ENCODE measurements at regions not wholly inside any gene's neighbourhood (a gene's known extent, or its start where the extent isn't known, plus 50 kb on each side); places are given as distances from the start of the nearest gene placed in this dataset.

DNA sequence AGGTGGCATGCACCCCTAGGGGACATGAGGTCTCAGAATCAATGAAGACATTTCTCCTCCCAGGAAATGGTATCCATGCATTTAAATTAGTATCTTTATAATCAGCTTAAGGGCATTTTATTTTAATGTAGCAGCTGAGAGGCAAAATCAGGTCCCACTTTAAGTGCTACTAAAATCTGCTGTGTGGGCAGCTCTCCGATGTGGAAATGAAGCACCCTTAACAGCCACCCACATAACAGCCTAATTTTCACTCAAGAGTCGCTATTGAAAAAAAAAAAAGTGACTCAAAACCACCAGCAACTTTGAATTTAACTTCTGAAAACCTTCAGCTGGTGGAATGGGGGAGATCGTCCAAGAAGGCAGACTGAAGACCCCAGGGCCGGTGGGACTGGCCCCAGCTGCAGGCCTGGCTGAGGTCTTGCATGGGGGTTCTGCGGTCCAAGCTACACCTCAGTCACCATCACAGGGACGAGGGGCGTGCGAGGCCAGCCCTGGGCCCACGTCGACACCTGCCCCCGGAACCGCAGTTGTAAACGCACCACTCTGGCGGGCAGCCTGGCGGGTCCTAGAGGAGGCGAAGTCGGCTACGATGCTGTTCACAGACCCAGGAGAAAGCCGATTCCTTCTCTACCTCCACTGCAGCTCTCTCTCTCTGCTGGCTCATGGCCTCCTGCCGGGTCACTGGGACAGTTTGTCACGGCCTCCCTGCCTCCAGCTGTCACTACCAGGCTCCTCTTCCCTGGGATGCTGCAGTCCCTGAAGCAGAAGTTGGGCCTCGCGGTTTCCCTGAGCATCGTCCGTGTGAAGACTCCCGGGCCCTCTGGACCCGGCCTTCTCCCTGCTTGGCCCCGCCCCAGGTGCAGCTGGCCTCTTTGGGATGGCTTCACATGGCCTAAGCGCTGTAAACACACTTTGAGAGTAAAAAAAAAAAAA, 111.9 kb downstream of the KCNF1 start:
- no peaks in the 10 kb centered on the region for H3K4me1 ChIP-seq
- TF ChIP-seq, protein P1, sequence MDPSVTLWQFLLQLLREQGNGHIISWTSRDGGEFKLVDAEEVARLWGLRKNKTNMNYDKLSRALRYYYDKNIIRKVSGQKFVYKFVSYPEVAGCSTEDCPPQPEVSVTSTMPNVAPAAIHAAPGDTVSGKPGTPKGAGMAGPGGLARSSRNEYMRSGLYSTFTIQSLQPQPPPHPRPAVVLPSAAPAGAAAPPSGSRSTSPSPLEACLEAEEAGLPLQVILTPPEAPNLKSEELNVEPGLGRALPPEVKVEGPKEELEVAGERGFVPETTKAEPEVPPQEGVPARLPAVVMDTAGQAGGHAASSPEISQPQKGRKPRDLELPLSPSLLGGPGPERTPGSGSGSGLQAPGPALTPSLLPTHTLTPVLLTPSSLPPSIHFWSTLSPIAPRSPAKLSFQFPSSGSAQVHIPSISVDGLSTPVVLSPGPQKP (IDR thresholded peaks at IDR 0.05; ENCODE audit: low read depth, low read length), result no peak
- TF ChIP-seq JUN (IDR thresholded peaks at IDR 0.05), result no peak
- TF ChIP-seq ZNF302 (CRISPR knock-in tag; IDR thresholded peaks at IDR 0.05), result no peak
- TF ChIP-seq NPAS2 (CRISPR knock-in tag; IDR thresholded peaks at IDR 0.05; ENCODE audit: borderline replicate concordance), result no peak
- TF ChIP-seq KDM1A (IDR thresholded peaks at IDR 0.05; ENCODE audit: low read depth), result no peak
- TF ChIP-seq HOXB5 (CRISPR knock-in tag; IDR thresholded peaks at IDR 0.05), result no peak
- TF ChIP-seq POLR2AphosphoS2 (conservative IDR thresholded peaks at IDR 0.05; ENCODE audit: low read length), result no peak
- TF ChIP-seq, protein P2, sequence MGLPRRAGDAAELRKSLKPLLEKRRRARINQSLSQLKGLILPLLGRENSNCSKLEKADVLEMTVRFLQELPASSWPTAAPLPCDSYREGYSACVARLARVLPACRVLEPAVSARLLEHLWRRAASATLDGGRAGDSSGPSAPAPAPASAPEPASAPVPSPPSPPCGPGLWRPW (IDR thresholded peaks at IDR 0.05), result no peak
- TF ChIP-seq, protein P3, sequence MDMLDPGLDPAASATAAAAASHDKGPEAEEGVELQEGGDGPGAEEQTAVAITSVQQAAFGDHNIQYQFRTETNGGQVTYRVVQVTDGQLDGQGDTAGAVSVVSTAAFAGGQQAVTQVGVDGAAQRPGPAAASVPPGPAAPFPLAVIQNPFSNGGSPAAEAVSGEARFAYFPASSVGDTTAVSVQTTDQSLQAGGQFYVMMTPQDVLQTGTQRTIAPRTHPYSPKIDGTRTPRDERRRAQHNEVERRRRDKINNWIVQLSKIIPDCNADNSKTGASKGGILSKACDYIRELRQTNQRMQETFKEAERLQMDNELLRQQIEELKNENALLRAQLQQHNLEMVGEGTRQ (IDR thresholded peaks at IDR 0.05), result no peak
- no peak for TF ChIP-seq MAFK (IDR thresholded peaks at IDR 0.05; ENCODE audit: partially characterized antibody)
- ATAC-seq, result 0 out of 6 replicates have a peak, but pooled peaks of 1 of the 2 experiments have one; percentile 17
- H3K4me3 ChIP-seq, result no peak overlapping the region
- no peaks in the 10 kb centered on the region for H3K9me3 ChIP-seq
- no peak for FAIRE-seq
- ChIA-PET CTCF (interaction anchor here (0.7 kb wide), 1 partner anchor 83 kb away, joined by 3 read pairs; no protein-coding TSS in a partner anchor), POLR2A (no interaction called here)
- H3K27ac ChIP-seq, result no peak overlapping the region
- 89% methylated on average over 29 of the region's 29 CpGs for WGBS (ENCODE audit: missing lambda C conversion rate)
- no peak for DNase-seq (ENCODE audit: low read depth in 1 of 2, low spot score in 1 of 2)
- H3K4me2 ChIP-seq, result no peak overlapping the region

DNA sequence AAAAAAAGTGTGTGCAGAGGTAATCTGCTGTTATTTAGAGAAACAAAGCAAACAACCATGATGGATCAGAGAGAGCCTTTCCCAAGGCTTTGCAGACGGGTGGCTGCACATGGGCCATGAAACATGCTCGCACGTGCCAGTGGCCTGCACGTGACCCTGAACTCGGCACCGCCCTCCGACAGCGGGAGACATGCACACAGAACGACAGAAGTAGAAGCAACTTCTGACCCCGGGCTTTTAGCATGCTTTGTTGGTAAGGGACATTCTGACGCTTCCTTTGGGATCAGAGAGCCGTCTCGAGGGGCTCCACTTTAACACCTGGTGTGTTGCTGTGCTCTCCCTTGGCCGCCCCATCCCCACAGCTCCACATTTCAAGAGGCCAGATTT, 112.5 kb downstream of the KCNF1 start:
- ChIA-PET POLR2A (no interaction called here), CTCF (no interaction called here)
- DNase-seq (ENCODE audit: low read depth in 1 of 2, low spot score in 1 of 2) (no peak), ATAC-seq (no peak), FAIRE-seq (no peak)
- WGBS (ENCODE audit: missing lambda C conversion rate), result 71% methylated on average over 14 of the region's 14 CpGs
- Histone ChIP-seq H3K9me3 (no peaks in the 10 kb centered on the region), H3K27ac (no peak overlapping the region), H3K4me3 (no peak overlapping the region), H3K4me2 (no peak overlapping the region), H3K4me1 (no peaks in the 10 kb centered on the region)
- TF ChIP-seq, protein P4, sequence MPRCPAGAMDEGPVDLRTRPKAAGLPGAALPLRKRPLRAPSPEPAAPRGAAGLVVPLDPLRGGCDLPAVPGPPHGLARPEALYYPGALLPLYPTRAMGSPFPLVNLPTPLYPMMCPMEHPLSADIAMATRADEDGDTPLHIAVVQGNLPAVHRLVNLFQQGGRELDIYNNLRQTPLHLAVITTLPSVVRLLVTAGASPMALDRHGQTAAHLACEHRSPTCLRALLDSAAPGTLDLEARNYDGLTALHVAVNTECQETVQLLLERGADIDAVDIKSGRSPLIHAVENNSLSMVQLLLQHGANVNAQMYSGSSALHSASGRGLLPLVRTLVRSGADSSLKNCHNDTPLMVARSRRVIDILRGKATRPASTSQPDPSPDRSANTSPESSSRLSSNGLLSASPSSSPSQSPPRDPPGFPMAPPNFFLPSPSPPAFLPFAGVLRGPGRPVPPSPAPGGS (IDR thresholded peaks at IDR 0.05), result no peak
- TF ChIP-seq EHF (CRISPR knock-in tag; IDR thresholded peaks at IDR 0.05), result no peak
- TF ChIP-seq, protein P2 (IDR thresholded peaks at IDR 0.05), result no peak
- TF ChIP-seq, protein P5, sequence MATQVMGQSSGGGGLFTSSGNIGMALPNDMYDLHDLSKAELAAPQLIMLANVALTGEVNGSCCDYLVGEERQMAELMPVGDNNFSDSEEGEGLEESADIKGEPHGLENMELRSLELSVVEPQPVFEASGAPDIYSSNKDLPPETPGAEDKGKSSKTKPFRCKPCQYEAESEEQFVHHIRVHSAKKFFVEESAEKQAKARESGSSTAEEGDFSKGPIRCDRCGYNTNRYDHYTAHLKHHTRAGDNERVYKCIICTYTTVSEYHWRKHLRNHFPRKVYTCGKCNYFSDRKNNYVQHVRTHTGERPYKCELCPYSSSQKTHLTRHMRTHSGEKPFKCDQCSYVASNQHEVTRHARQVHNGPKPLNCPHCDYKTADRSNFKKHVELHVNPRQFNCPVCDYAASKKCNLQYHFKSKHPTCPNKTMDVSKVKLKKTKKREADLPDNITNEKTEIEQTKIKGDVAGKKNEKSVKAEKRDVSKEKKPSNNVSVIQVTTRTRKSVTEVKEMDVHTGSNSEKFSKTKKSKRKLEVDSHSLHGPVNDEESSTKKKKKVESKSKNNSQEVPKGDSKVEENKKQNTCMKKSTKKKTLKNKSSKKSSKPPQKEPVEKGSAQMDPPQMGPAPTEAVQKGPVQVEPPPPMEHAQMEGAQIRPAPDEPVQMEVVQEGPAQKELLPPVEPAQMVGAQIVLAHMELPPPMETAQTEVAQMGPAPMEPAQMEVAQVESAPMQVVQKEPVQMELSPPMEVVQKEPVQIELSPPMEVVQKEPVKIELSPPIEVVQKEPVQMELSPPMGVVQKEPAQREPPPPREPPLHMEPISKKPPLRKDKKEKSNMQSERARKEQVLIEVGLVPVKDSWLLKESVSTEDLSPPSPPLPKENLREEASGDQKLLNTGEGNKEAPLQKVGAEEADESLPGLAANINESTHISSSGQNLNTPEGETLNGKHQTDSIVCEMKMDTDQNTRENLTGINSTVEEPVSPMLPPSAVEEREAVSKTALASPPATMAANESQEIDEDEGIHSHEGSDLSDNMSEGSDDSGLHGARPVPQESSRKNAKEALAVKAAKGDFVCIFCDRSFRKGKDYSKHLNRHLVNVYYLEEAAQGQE (IDR thresholded peaks at IDR 0.05), result no peak
- TF ChIP-seq ESRRA (IDR thresholded peaks at IDR 0.05; ENCODE audit: borderline replicate concordance, low read length), result no peak
- TF ChIP-seq MAFK (IDR thresholded peaks at IDR 0.05; ENCODE audit: partially characterized antibody), result no peak
- no peak for TF ChIP-seq RFX5 (IDR thresholded peaks at IDR 0.05)
- no peak for TF ChIP-seq RCOR1 (IDR thresholded peaks at IDR 0.05; ENCODE audit: low read depth, low read length)
- no peak for TF ChIP-seq ZC3H11A (IDR thresholded peaks at IDR 0.05)
- TF ChIP-seq HOXB5 (CRISPR knock-in tag; IDR thresholded peaks at IDR 0.05), result no peak
- TF ChIP-seq RARB (CRISPR knock-in tag; IDR thresholded peaks at IDR 0.05), result no peak
- no peak for TF ChIP-seq JUNB (IDR thresholded peaks at IDR 0.05)
- no peak for TF ChIP-seq TFCP2L1 (CRISPR knock-in tag; IDR thresholded peaks at IDR 0.05)
- TF ChIP-seq, protein P6, sequence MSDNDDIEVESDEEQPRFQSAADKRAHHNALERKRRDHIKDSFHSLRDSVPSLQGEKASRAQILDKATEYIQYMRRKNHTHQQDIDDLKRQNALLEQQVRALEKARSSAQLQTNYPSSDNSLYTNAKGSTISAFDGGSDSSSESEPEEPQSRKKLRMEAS (IDR thresholded peaks at IDR 0.05), result no peak
- TF ChIP-seq PHF8 (IDR thresholded peaks at IDR 0.05; ENCODE audit: borderline replicate concordance, low read depth), result no peak
- no peak for TF ChIP-seq HDAC2 (IDR thresholded peaks at IDR 0.05)
- TF ChIP-seq NR3C1 (IDR thresholded peaks at IDR 0.05), result no peak

Measured in A549 (cell line).